ENCODE measurements at regions not wholly inside any gene's neighbourhood (a gene's known extent, or its start where the extent isn't known, plus 50 kb on each side); places are given as distances from the start of the nearest gene placed in this dataset.
A peak's percentile ranks its signal among the peaks of the same experiment; 100 is the strongest.

DNA sequence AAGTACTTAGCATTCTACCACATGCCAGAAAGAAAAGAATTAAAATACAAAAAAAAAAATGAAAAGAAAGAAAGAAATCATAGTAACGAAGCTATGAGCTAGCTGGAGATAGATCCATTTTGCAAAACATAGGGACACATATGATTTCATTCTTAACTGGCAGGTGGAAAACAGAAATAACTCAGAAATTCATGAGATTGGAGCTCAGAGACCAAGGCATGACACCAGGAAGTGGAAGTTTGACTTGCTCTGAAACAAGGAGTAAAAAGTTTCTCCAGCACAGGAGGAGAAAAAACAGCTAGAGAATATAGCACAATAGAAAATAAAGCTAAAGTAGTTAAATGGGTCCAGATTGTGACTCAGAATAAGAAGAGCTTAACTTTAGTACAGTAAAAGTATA, 278.1 kb downstream of the ZEB2 start:
- H3K27ac Mint-ChIP-seq, result peak overlapping the region in 2 of 3 experiments; percentile 14 to 17; a peak in 2 of 7 replicates
- H3K4me2 ChIP-seq (ENCODE audit: insufficient read depth, insufficient read length, low read length), result no peak overlapping the region
- no peak overlapping the region for H3K27ac ChIP-seq (ENCODE audit: insufficient read length, low read depth, low read length)
- no peaks in the 10 kb centered on the region for H3K4me1 ChIP-seq (ENCODE audit: insufficient read depth, low read length)
- no peak overlapping the region for H3K14ac ChIP-seq (ENCODE audit: insufficient read depth, low read length)
- no peak overlapping the region for H4K5ac ChIP-seq (ENCODE audit: insufficient read length, low read depth, low read length)
- H3K79me1 ChIP-seq (ENCODE audit: insufficient read depth, low read depth, low read length, poor library complexity, severe bottlenecking), result no peaks in the 10 kb centered on the region
- H2BK12ac ChIP-seq (ENCODE audit: insufficient read length, low read depth, low read length), result no peak overlapping the region
- H3K9me3 ChIP-seq (ENCODE audit: control insufficient read depth, low read depth, low read length), result no peaks in the 10 kb centered on the region
- H2BK20ac ChIP-seq (ENCODE audit: low read depth, low read length, poor library complexity, severe bottlenecking), result no peak overlapping the region
- H3K36me3 Mint-ChIP-seq (ENCODE audit: insufficient read depth in 1 of 3, low read depth in 3 of 3), result no peaks in the 10 kb centered on the region
- no peak overlapping the region for H2BK120ac ChIP-seq (ENCODE audit: low read depth, low read length, poor library complexity, severe bottlenecking)
- no peak for DNase-seq
- H3K18ac ChIP-seq (ENCODE audit: insufficient read length, low read depth, low read length), result no peak overlapping the region
- H3K9me3 Mint-ChIP-seq, result no peaks in the 10 kb centered on the region
- H2BK5ac ChIP-seq (ENCODE audit: insufficient read length, low read length), result no peak overlapping the region
- no peak overlapping the region for H4K8ac ChIP-seq (replicated peaks; ENCODE audit: insufficient read length, low read depth, low read length)
- H2AFZ ChIP-seq (ENCODE audit: low read length), result no peak overlapping the region
- no peak overlapping the region for H3K23ac ChIP-seq (ENCODE audit: insufficient read length, low read depth, low read length)
- no peak overlapping the region for H3K9ac ChIP-seq (ENCODE audit: extremely low read depth, insufficient read length, low read length)
- no peak overlapping the region for H4K91ac ChIP-seq (ENCODE audit: insufficient read length, low read depth, low read length)
- no peaks in the 10 kb centered on the region for H3K79me2 ChIP-seq (ENCODE audit: insufficient read depth, low read length)
- H2BK15ac ChIP-seq (ENCODE audit: low read depth, low read length), result no peak overlapping the region
- H3K4me1 Mint-ChIP-seq, result peaks cover 31 to 35% of the 10 kb centered on the region in 2 experiments
- H2AK5ac ChIP-seq (ENCODE audit: insufficient read length, low read length), result no peak overlapping the region
- no peak overlapping the region for H3K4ac ChIP-seq (ENCODE audit: low read depth, low read length)
- no peak overlapping the region for H3K4me3 Mint-ChIP-seq
- peak overlapping the region; percentile 53 for H3T11ph ChIP-seq (ENCODE audit: low read length)
- no peaks in the 10 kb centered on the region for H4K20me1 ChIP-seq (ENCODE audit: control insufficient read depth, insufficient read depth, insufficient read length)
- H3K27me3 Mint-ChIP-seq (ENCODE audit: low read depth), result no peaks in the 10 kb centered on the region
- no peaks in the 10 kb centered on the region for H3K27me3 ChIP-seq (ENCODE audit: insufficient read depth, low read length)
- H3K23me2 ChIP-seq (ENCODE audit: insufficient read length, low read depth, low read length, poor library complexity, severe bottlenecking), result no peaks in the 10 kb centered on the region
- no CpG with 5 or more reads among the region's 1 CpG for WGBS (ENCODE audit: extremely low coverage, insufficient read length, low lambda C conversion rate)
- TF ChIP-seq, protein P1, sequence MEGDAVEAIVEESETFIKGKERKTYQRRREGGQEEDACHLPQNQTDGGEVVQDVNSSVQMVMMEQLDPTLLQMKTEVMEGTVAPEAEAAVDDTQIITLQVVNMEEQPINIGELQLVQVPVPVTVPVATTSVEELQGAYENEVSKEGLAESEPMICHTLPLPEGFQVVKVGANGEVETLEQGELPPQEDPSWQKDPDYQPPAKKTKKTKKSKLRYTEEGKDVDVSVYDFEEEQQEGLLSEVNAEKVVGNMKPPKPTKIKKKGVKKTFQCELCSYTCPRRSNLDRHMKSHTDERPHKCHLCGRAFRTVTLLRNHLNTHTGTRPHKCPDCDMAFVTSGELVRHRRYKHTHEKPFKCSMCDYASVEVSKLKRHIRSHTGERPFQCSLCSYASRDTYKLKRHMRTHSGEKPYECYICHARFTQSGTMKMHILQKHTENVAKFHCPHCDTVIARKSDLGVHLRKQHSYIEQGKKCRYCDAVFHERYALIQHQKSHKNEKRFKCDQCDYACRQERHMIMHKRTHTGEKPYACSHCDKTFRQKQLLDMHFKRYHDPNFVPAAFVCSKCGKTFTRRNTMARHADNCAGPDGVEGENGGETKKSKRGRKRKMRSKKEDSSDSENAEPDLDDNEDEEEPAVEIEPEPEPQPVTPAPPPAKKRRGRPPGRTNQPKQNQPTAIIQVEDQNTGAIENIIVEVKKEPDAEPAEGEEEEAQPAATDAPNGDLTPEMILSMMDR (conservative IDR thresholded peaks at IDR 0.05), result no peak
- no peak overlapping the region for H3K56ac ChIP-seq (ENCODE audit: insufficient read length, low read depth, low read length)

All from H9 (cell line).